GM23338 (cell line): ENCODE measurements at regions not wholly inside any gene's neighbourhood (a gene's known extent, or its start where the extent isn't known, plus 50 kb on each side); places are given as distances from the start of the nearest gene placed in this dataset.

ENCODE experiments used
- ATAC-seq: fragments of 200-7000 bp; cut with Tn5 transposase; 3 replicates; pipeline ENCODE4 v1.9.1; 2020
- DNase-seq: peaks from one replicate; pipeline ENCODE4 v3.0.0-alpha.2; 2015; ENCODE audit warnings: low spot score
- H2AFZ ChIP-seq: fragments of 200-600 bp; sonication (generic); 2 replicates; pipeline ENCODE4 v1.8.0; 2016; ENCODE audit warnings: antibody characterized with exemption, mild to moderate bottlenecking, moderate library complexity
- H3F3A ChIP-seq: fragments of 200-600 bp; sonication (generic); replicated peaks from 2 replicates; pipeline ENCODE4 v1.8.0; 2017; ENCODE audit warnings: antibody characterized with exemption, mixed run types, low read depth
- H3K27ac ChIP-seq: fragments of 200-600 bp; sonication (generic); 2 replicates; pipeline ENCODE4 v1.6.1; 2016; ENCODE audit warnings: low read depth
- H3K27me3 ChIP-seq: fragments of 200-600 bp; sonication (generic); 2 replicates; pipeline ENCODE4 v1.8.0; 2016; ENCODE audit warnings: mild to moderate bottlenecking, mixed run types, moderate library complexity; ENCODE audit not compliant: insufficient read depth
- H3K36me3 ChIP-seq: fragments of 200-600 bp; sonication (generic); 2 replicates; pipeline ENCODE4 v1.8.0; 2016; ENCODE audit warnings: mild to moderate bottlenecking; ENCODE audit not compliant: insufficient read depth
- H3K4me1 ChIP-seq: fragments of 200-600 bp; sonication (generic); 2 replicates; pipeline ENCODE4 v1.8.0; 2016; ENCODE audit warnings: mild to moderate bottlenecking, moderate library complexity; ENCODE audit not compliant: insufficient read depth
- H3K4me2 ChIP-seq: fragments of 200-600 bp; sonication (generic); 2 replicates; pipeline ENCODE4 v1.7.1; 2017; ENCODE audit warnings: mixed run types
- H3K4me3 ChIP-seq: fragments of 200-600 bp; sonication (generic); 2 replicates; pipeline ENCODE4 v1.6.1; 2016; ENCODE audit warnings: mixed run types
- H3K79me2 ChIP-seq: fragments of 200-600 bp; sonication (generic); replicated peaks from 2 replicates; pipeline ENCODE4 v1.8.0; 2017; ENCODE audit warnings: mild to moderate bottlenecking; ENCODE audit not compliant: insufficient read depth
- H3K9me2 ChIP-seq: fragments of 200-600 bp; sonication (generic); 2 replicates; pipeline ENCODE4 v1.8.0; 2017; ENCODE audit not compliant: insufficient read depth
- H4K20me1 ChIP-seq: fragments of 200-600 bp; sonication (generic); replicated peaks from 2 replicates; pipeline ENCODE4 v1.8.0; 2017; ENCODE audit warnings: mild to moderate bottlenecking; ENCODE audit not compliant: insufficient read depth
- H3K27ac Mint-ChIP-seq: 2 replicates; pipeline ENCODE4 v1.8.0; 2020; ENCODE audit warnings: inconsistent platforms, mild to moderate bottlenecking, moderate library complexity, mixed read lengths
- H3K27me3 Mint-ChIP-seq: 3 replicates; pipeline ENCODE4 v1.8.0; 2022; ENCODE audit warnings: low read depth, mild to moderate bottlenecking, moderate library complexity, mixed read lengths, inconsistent platforms; ENCODE audit not compliant: insufficient read depth, poor library complexity
- H3K36me3 Mint-ChIP-seq: 3 replicates; pipeline ENCODE4 v1.8.0; 2021; ENCODE audit warnings: low read depth, mild to moderate bottlenecking, inconsistent platforms, moderate library complexity, mixed read lengths
- H3K4me1 Mint-ChIP-seq: 3 replicates; pipeline ENCODE4 v1.8.0; 2020; ENCODE audit warnings: mild to moderate bottlenecking, inconsistent platforms, mixed read lengths
- H3K4me3 Mint-ChIP-seq: 3 replicates; pipeline ENCODE4 v1.8.0; 2021; ENCODE audit warnings: moderate library complexity, mild to moderate bottlenecking, inconsistent platforms, mixed read lengths
- H3K9me3 Mint-ChIP-seq: 3 replicates; pipeline ENCODE4 v1.8.0; 2020; ENCODE audit warnings: moderate library complexity, mild to moderate bottlenecking, inconsistent platforms, mixed read lengths
- CREB1 ChIP-seq: fragments of 250-450 bp; sonication (Bioruptor Pico); IDR thresholded peaks from 2 replicates; pipeline ENCODE4 v1.5.0; 2020; ENCODE audit warnings: low read depth, mild to moderate bottlenecking, moderate library complexity
- EZH2 ChIP-seq: fragments of 200-600 bp; sonication (generic); IDR thresholded peaks from one replicate; pipeline ENCODE4 v1.8.0; 2017; ENCODE audit warnings: antibody characterized with exemption, mild to moderate bottlenecking, low read depth; ENCODE audit not compliant: unreplicated experiment
- EZH2phosphoT487 ChIP-seq: fragments of 200-600 bp; sonication (generic); IDR thresholded peaks from one replicate; pipeline ENCODE4 v1.8.1; 2018; ENCODE audit warnings: antibody characterized with exemption; ENCODE audit not compliant: unreplicated experiment
- JUNB ChIP-seq: IDR thresholded peaks from one replicate; pipeline ENCODE4 v1.6.1; 2016; ENCODE audit warnings: antibody characterized with exemption; ENCODE audit not compliant: unreplicated experiment
- NANOG ChIP-seq: IDR thresholded peaks from 2 replicates; pipeline ENCODE4 v1.6.1; 2016; ENCODE audit warnings: antibody characterized with exemption, borderline replicate concordance
- STAT1 ChIP-seq: IDR thresholded peaks from one replicate; pipeline ENCODE4 v1.6.1; 2016; ENCODE audit warnings: antibody characterized with exemption; ENCODE audit not compliant: unreplicated experiment
- ZNF331 ChIP-seq: fragments of 250-450 bp; sonication (Bioruptor Pico); IDR thresholded peaks from 2 replicates; pipeline ENCODE4 v1.5.0; 2020; ENCODE audit warnings: low read depth, mild to moderate bottlenecking, moderate library complexity
- TF ChIP-seq, protein P1 (sequence below): fragments of 250-450 bp; sonication (Bioruptor Pico); IDR thresholded peaks from 2 replicates; pipeline ENCODE4 v1.5.0; 2020; ENCODE audit warnings: mild to moderate bottlenecking, moderate library complexity
- TF ChIP-seq, protein P2 (sequence below): IDR thresholded peaks from 2 replicates; pipeline ENCODE4 v1.6.1; 2016; ENCODE audit warnings: antibody characterized with exemption

DNA sequence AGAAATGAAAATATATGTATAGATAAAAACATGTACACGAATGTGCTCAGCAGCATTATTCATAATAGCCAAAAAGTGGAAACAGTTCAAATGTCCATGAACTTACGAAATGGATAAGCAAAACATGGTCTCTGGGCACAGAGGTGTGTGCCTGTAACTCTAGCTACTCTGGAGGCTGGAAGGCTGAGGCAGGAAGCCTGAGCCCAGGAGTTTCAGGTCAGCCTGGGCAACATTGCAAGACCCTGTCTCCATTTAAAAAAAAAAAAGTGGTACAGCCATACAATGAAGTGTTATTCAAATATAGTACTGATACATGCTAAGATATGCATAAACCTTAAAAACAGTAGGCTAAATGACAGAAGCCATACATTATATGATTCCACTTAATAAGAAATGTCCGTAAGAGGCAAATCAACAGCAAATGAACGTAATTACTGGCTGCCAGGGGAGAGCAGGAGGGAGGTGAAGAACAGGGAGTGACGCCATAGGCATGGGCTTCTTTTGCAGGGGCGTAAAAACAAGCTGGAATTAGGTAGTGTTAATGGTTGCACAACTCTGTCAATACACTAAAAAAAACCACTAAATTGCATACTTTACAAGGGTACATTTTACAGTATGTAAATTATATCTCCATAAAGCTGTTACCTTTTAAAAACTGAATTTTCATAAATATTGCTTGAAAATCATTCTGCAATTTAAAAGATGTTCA, 87.2 kb upstream of the PLEKHM1 start (continued):
- TF ChIP-seq, protein P1, sequence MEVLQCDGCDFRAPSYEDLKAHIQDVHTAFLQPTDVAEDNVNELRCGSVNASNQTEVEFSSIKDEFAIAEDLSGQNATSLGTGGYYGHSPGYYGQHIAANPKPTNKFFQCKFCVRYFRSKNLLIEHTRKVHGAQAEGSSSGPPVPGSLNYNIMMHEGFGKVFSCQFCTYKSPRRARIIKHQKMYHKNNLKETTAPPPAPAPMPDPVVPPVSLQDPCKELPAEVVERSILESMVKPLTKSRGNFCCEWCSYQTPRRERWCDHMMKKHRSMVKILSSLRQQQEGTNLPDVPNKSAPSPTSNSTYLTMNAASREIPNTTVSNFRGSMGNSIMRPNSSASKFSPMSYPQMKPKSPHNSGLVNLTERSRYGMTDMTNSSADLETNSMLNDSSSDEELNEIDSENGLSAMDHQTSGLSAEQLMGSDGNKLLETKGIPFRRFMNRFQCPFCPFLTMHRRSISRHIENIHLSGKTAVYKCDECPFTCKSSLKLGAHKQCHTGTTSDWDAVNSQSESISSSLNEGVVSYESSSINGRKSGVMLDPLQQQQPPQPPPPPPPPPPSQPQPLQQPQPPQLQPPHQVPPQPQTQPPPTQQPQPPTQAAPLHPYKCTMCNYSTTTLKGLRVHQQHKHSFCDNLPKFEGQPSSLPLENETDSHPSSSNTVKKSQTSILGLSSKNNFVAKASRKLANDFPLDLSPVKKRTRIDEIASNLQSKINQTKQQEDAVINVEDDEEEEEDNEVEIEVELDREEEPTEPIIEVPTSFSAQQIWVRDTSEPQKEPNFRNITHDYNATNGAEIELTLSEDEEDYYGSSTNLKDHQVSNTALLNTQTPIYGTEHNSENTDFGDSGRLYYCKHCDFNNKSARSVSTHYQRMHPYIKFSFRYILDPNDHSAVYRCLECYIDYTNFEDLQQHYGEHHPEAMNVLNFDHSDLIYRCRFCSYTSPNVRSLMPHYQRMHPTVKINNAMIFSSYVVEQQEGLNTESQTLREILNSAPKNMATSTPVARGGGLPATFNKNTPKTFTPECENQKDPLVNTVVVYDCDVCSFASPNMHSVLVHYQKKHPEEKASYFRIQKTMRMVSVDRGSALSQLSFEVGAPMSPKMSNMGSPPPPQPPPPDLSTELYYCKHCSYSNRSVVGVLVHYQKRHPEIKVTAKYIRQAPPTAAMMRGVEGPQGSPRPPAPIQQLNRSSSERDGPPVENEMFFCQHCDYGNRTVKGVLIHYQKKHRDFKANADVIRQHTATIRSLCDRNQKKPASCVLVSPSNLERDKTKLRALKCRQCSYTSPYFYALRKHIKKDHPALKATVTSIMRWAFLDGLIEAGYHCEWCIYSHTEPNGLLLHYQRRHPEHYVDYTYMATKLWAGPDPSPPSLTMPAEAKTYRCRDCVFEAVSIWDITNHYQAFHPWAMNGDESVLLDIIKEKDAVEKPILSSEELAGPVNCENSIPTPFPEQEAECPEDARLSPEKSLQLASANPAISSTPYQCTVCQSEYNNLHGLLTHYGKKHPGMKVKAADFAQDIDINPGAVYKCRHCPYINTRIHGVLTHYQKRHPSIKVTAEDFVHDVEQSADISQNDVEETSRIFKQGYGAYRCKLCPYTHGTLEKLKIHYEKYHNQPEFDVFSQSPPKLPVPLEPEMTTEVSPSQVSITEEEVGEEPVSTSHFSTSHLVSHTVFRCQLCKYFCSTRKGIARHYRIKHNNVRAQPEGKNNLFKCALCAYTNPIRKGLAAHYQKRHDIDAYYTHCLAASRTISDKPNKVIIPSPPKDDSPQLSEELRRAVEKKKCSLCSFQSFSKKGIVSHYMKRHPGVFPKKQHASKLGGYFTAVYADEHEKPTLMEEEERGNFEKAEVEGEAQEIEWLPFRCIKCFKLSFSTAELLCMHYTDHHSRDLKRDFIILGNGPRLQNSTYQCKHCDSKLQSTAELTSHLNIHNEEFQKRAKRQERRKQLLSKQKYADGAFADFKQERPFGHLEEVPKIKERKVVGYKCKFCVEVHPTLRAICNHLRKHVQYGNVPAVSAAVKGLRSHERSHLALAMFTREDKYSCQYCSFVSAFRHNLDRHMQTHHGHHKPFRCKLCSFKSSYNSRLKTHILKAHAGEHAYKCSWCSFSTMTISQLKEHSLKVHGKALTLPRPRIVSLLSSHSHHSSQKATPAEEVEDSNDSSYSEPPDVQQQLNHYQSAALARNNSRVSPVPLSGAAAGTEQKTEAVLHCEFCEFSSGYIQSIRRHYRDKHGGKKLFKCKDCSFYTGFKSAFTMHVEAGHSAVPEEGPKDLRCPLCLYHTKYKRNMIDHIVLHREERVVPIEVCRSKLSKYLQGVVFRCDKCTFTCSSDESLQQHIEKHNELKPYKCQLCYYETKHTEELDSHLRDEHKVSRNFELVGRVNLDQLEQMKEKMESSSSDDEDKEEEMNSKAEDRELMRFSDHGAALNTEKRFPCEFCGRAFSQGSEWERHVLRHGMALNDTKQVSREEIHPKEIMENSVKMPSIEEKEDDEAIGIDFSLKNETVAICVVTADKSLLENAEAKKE, result no peak

DNA sequence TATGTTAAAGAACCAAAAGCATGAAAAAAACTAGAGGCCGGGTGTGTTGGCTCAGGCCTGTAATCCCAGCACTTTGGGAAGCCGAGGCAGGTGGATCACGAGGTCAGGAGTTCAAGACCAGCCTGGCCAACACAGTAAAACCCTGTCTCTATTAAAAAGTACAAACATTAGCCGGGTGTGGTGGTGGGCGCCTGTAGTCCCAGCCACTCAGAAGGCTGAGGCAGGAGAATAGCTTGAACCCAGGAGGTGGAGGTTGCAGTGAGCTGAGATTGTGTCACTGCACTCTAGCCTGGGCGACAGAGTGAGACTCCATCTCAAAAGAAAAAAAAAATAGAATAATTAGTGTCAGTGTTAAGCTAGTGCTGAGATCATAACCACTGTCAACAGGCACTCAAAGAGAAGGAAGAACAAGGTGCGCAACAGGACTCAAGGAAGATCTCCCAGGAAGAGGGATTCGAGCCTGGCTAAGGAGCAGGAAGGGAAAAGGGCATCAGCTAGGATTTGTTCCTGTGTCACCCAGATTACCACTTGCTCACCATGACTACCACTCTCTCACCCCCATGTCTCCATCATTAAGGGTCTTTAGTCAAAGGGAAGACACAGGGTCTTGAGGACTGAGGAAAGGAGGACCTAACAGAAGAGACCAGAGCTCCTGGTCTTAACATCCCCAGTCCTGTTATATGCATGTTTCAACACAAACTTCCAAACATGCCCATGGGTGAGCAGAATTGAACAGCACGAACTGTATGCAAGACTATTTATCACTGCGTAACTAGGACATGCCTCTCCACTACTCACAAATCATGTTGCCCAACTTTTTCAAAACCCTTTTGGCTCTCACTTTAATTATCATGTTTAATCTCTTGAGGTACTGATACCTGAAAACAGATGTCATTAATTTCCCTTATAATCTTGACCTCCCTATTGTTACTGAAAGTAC, 88.3 kb upstream of the PLEKHM1 start:
- Mint-ChIP-seq H3K4me1 (peaks cover 40% of the 10 kb centered on the region), H3K4me3 (no peak overlapping the region), H3K27me3 (peaks cover 10% of the 10 kb centered on the region), H3K36me3 (peaks cover 21% of the 10 kb centered on the region), H3K27ac (no peak overlapping the region), H3K9me3 (peaks cover 9% of the 10 kb centered on the region)
- Histone ChIP-seq H2AFZ (no peak overlapping the region), H3K79me2 (peaks cover 99% of the 10 kb centered on the region), H3K36me3 (peaks cover 9% of the 10 kb centered on the region), H3K27me3 (no peaks in the 10 kb centered on the region), H3K27ac (0 out of 2 replicates have a peak overlapping the region, but pooled peaks have one; percentile 20), H3K4me1 (peaks cover 34% of the 10 kb centered on the region), H3F3A (peaks cover 4% of the 10 kb centered on the region; the same call in 1 of the 2 replicates), H4K20me1 (peaks cover 47% of the 10 kb centered on the region), H3K4me3 (no peak overlapping the region), H3K4me2 (peak overlapping the region; percentile 22; the same call in 1 of the 2 replicates), H3K9me2 (no peaks in the 10 kb centered on the region)
- DNase-seq (peak; percentile 3), ATAC-seq (no peak)
- no peak for TF ChIP-seq STAT1
- no peak for TF ChIP-seq ZNF331 (CRISPR knock-in tag)
- TF ChIP-seq, protein P2, sequence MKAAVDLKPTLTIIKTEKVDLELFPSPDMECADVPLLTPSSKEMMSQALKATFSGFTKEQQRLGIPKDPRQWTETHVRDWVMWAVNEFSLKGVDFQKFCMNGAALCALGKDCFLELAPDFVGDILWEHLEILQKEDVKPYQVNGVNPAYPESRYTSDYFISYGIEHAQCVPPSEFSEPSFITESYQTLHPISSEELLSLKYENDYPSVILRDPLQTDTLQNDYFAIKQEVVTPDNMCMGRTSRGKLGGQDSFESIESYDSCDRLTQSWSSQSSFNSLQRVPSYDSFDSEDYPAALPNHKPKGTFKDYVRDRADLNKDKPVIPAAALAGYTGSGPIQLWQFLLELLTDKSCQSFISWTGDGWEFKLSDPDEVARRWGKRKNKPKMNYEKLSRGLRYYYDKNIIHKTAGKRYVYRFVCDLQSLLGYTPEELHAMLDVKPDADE, result no peak
- no peak for TF ChIP-seq JUNB
- no peak for TF ChIP-seq NANOG
- TF ChIP-seq EZH2phosphoT487, result no peak
- no peak for TF ChIP-seq EZH2
- TF ChIP-seq CREB1 (CRISPR knock-in tag), result no peak
